ENCODE measurements at regions not wholly inside any gene's neighbourhood (a gene's known extent, or its start where the extent isn't known, plus 50 kb on each side); places are given as distances from the start of the nearest gene placed in this dataset.

DNA sequence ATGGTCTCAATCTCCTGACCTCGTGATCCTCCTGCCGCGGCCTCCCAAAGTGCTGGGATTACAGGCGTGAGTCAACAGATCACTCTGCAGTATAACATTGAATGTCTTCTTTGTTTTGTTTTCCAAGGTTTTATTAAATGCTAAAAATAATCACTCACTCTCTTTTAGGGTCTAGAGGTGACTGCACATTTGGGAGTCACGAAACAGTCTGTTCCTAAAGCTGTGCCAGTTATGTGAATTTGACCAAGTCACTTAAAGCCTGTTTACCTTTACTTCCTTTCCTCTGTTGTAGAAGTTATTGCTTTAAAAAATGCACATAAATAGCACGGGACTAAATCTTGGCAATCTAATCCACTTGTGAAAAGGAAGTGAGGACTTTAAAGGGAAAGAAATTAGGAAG is 304.9 kb upstream of the PTGER4 start:
- ChIA-PET CTCF (interaction anchor here (1.0 to 1.1 kb wide), 2 partner anchors 11 to 30 kb away, joined by 3 read pairs; no protein-coding TSS in a partner anchor), POLR2A (no interaction called here)
- WGBS (ENCODE audit: insufficient coverage) = 100% methylated on average over 1 of the region's 6 CpGs
- Histone ChIP-seq H3K36me3 (ENCODE audit: control insufficient read depth in 4 of 4, insufficient read depth in 4 of 4, low read length in 3 of 4) (no peaks in the 10 kb centered on the region), H3K27me3 (replicated peaks in 2 of 5; ENCODE audit: control insufficient read depth in 4 of 5, insufficient read depth in 5 of 5, low read length in 4 of 5) (no peaks in the 10 kb centered on the region), H3K9me3 (ENCODE audit: control extremely low read depth in 1 of 5, control insufficient read depth in 4 of 5, insufficient read depth in 2 of 5, low read depth in 1 of 5, low read length in 4 of 5) (peaks cover 0 to 2% (median 0%) of the 10 kb centered on the region in 5 experiments), H3K4me1 (ENCODE audit: control extremely low read depth in 1 of 4, control insufficient read depth in 4 of 4, insufficient read depth in 4 of 4, low read length in 3 of 4) (peaks cover 0 to 25% (median 17%) of the 10 kb centered on the region in 4 experiments), H3K4me3 (ENCODE audit: control insufficient read depth in 1 of 7, extremely low read depth in 1 of 7, insufficient read depth in 4 of 7, low read depth in 2 of 7, low read length in 6 of 7) (no peak overlapping the region), H3K27ac (ENCODE audit: insufficient read depth in 1 of 2, low read depth in 1 of 2, low read length in 2 of 2, poor library complexity in 1 of 2, severe bottlenecking in 2 of 2) (no peak overlapping the region)
- DNase-seq = no peak

DNA sequence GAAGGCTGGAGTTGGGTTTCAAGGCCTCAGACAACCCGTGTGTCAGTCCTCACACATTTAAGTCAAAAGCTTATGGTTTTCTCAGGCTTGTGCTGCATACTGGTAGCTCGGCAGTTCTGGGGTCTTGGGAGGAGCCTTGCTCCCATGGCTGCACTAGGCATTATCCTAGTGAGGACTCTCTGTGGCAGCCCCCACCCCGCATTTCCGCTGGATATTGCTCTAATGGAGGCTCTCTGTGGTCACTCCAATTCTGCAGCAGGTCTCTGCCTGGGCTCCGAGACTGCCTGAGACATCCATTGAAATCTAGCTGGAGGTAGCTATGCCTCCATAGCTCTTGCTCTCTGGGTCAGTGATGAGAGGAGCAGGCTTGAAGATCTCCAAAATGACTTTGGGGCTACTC is 311.5 kb upstream of the PTGER4 start:
- WGBS (ENCODE audit: insufficient coverage) = 100% methylated on average over 5 of the region's 5 CpGs
- ChIA-PET CTCF (interaction anchor here (0.6 to 1.5 kb wide), 4 partner anchors 15 to 318 kb away, joined by 3 to 4 read pairs (median 4); no protein-coding TSS in a partner anchor), POLR2A (no interaction called here)

DNA sequence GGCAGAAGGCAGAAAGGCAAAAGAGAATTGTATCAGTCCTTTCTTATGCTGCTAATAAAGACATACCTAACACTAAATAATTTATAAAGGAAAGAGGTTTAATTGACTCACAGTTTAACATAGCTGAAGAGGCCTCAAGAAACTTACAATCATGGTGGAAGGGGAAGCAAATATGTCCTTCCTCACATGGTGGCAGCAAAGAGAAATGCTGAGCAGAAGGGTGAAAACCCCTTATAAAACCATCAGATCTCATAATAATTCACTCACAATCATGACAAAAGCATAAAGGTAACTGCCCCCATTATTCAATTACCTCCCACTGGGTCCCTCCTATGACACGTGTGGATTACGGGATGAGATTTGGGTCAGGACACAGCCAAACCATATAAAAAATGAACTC is 312.5 kb upstream of the PTGER4 start:
- DNase-seq = peak; percentile 32 to 62 (median 62)
- POLR2A ChIA-PET = no interaction called here
- whole genome bisulfite sequencing (ENCODE audit: insufficient coverage) = 94% methylated on average over 2 of the region's 2 CpGs
- Histone ChIP-seq H3K27me3 (replicated peaks in 2 of 5; ENCODE audit: control insufficient read depth in 4 of 5, insufficient read depth in 5 of 5, low read length in 4 of 5) (no peaks in the 10 kb centered on the region), H3K9me3 (ENCODE audit: control extremely low read depth in 1 of 5, control insufficient read depth in 4 of 5, insufficient read depth in 2 of 5, low read depth in 1 of 5, low read length in 4 of 5) (peaks cover 0 to 5% (median 0%) of the 10 kb centered on the region in 5 experiments), H3K36me3 (ENCODE audit: control insufficient read depth in 4 of 4, insufficient read depth in 4 of 4, low read length in 3 of 4) (no peaks in the 10 kb centered on the region), H3K27ac (ENCODE audit: insufficient read depth in 1 of 2, low read depth in 1 of 2, low read length in 2 of 2, poor library complexity in 1 of 2, severe bottlenecking in 2 of 2) (no peak overlapping the region), H3K4me1 (ENCODE audit: control extremely low read depth in 1 of 4, control insufficient read depth in 4 of 4, insufficient read depth in 4 of 4, low read length in 3 of 4) (no peaks in the 10 kb centered on the region), H3K4me3 (ENCODE audit: control insufficient read depth in 1 of 7, extremely low read depth in 1 of 7, insufficient read depth in 4 of 7, low read depth in 2 of 7, low read length in 6 of 7) (no peak overlapping the region)
- CTCF ChIA-PET = interaction anchor here (0.8 to 1.8 kb wide), 6 partner anchors 10 to 319 kb away, joined by 3 to 11 read pairs (median 4); no protein-coding TSS in a partner anchor

More for the DNA sequence above, 311.5 kb upstream of the PTGER4 start:
- Histone ChIP-seq H3K9me3 (ENCODE audit: control extremely low read depth in 1 of 5, control insufficient read depth in 4 of 5, insufficient read depth in 2 of 5, low read depth in 1 of 5, low read length in 4 of 5) (peaks cover 0 to 2% (median 0%) of the 10 kb centered on the region in 5 experiments), H3K4me3 (ENCODE audit: control insufficient read depth in 1 of 7, extremely low read depth in 1 of 7, insufficient read depth in 4 of 7, low read depth in 2 of 7, low read length in 6 of 7) (no peak overlapping the region), H3K4me1 (ENCODE audit: control extremely low read depth in 1 of 4, control insufficient read depth in 4 of 4, insufficient read depth in 4 of 4, low read length in 3 of 4) (no peaks in the 10 kb centered on the region), H3K27ac (ENCODE audit: insufficient read depth in 1 of 2, low read depth in 1 of 2, low read length in 2 of 2, poor library complexity in 1 of 2, severe bottlenecking in 2 of 2) (no peak overlapping the region), H3K27me3 (replicated peaks in 2 of 5; ENCODE audit: control insufficient read depth in 4 of 5, insufficient read depth in 5 of 5, low read length in 4 of 5) (no peaks in the 10 kb centered on the region), H3K36me3 (ENCODE audit: control insufficient read depth in 4 of 4, insufficient read depth in 4 of 4, low read length in 3 of 4) (no peaks in the 10 kb centered on the region)
- no peak for DNase-seq

DNA sequence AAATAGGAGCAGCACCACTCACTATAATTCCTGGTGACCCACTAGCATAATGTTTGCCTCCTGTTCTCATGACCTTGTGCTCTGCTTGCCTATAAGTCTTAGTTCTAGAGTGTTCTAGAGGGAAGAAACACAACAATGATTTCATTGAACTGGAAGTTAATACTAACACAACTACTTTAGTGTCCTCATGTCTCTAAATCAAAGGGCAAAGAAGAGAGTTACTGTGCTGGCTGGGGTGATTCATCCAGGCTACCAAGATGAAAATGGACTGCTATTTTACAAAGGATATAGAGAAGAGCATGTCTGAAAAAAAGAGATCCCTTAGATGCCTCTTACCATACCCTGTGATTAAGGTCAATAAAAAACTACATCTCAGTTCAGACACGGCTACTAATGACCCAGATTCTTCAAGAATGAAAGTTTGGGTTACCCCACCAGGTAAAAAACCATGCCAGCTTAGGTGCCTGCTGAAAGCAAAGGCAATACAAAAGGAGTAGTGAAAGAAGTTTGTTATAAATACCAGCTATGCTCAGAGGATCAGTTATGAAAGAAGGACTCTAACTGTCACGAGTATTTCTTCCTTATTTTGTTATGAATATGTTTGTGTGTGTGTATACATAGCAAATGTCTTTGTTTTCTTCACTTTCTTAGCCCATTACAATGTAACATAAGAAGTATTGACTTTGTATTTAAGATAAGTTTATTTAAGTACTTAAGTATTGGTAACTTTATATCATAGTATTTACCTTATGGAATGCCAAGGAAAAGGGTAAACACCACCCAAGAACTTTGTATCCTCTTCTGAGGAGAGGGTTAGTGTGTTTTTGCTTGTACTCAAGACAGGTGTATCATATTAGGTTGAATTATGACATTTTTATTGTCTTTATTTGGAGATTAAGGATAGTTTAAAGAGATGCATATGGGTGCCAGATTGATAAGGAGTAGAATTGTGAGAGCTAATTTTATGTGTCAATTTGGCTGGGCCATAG is 314.1 kb upstream of the PTGER4 start:
- Histone ChIP-seq H3K4me3 (ENCODE audit: control insufficient read depth in 1 of 7, extremely low read depth in 1 of 7, insufficient read depth in 4 of 7, low read depth in 2 of 7, low read length in 6 of 7) (no peak overlapping the region), H3K4me1 (ENCODE audit: control extremely low read depth in 1 of 4, control insufficient read depth in 4 of 4, insufficient read depth in 4 of 4, low read length in 3 of 4) (no peaks in the 10 kb centered on the region), H3K36me3 (ENCODE audit: control insufficient read depth in 4 of 4, insufficient read depth in 4 of 4, low read length in 3 of 4) (no peaks in the 10 kb centered on the region), H3K27ac (ENCODE audit: insufficient read depth in 1 of 2, low read depth in 1 of 2, low read length in 2 of 2, poor library complexity in 1 of 2, severe bottlenecking in 2 of 2) (no peak overlapping the region), H3K9me3 (ENCODE audit: control extremely low read depth in 1 of 5, control insufficient read depth in 4 of 5, insufficient read depth in 2 of 5, low read depth in 1 of 5, low read length in 4 of 5) (peaks cover 0 to 4% (median 0%) of the 10 kb centered on the region in 5 experiments), H3K27me3 (replicated peaks in 2 of 5; ENCODE audit: control insufficient read depth in 4 of 5, insufficient read depth in 5 of 5, low read length in 4 of 5) (no peaks in the 10 kb centered on the region)
- WGBS (ENCODE audit: insufficient coverage) = 100% methylated on average over 1 of the region's 2 CpGs
- CTCF ChIA-PET = interaction anchor here (0.9 to 1.8 kb wide), 4 partner anchors 9 to 325 kb away, joined by 3 to 11 read pairs (median 4); no protein-coding TSS in a partner anchor
- DNase-seq = no peak
- POLR2A ChIA-PET = no interaction called here

DNA sequence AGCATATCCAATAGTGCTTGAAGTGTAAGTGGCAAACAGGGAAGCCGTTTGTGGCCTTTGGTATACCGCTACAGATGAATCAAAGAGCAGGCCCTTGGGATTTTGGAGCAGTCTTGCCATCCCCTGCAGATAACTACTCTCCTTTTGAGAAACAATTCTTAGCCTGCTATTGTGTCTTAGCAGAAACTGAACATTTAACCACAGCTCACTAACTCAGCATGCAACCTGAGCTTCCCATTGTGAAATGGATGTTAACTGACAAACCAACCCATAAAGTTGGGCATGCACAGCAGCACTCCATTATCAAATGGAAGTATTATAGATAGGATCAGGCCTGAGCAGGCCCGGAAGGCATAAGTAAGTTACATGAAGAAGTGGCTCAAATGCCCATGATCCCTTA is 315.3 kb upstream of the PTGER4 start:
- ChIA-PET CTCF (interaction anchor here (0.6 to 1.0 kb wide), 2 partner anchors 13 to 316 kb away, joined by 3 read pairs; partner anchors contain the start of gene PTGER4), POLR2A (no interaction called here)
- Histone ChIP-seq H3K27me3 (replicated peaks in 2 of 5; ENCODE audit: control insufficient read depth in 4 of 5, insufficient read depth in 5 of 5, low read length in 4 of 5) (no peaks in the 10 kb centered on the region), H3K27ac (ENCODE audit: insufficient read depth in 1 of 2, low read depth in 1 of 2, low read length in 2 of 2, poor library complexity in 1 of 2, severe bottlenecking in 2 of 2) (no peak overlapping the region), H3K4me3 (ENCODE audit: control insufficient read depth in 1 of 7, extremely low read depth in 1 of 7, insufficient read depth in 4 of 7, low read depth in 2 of 7, low read length in 6 of 7) (no peak overlapping the region), H3K36me3 (ENCODE audit: control insufficient read depth in 4 of 4, insufficient read depth in 4 of 4, low read length in 3 of 4) (no peaks in the 10 kb centered on the region), H3K4me1 (ENCODE audit: control extremely low read depth in 1 of 4, control insufficient read depth in 4 of 4, insufficient read depth in 4 of 4, low read length in 3 of 4) (no peaks in the 10 kb centered on the region), H3K9me3 (ENCODE audit: control extremely low read depth in 1 of 5, control insufficient read depth in 4 of 5, insufficient read depth in 2 of 5, low read depth in 1 of 5, low read length in 4 of 5) (peaks cover 0 to 3% (median 0%) of the 10 kb centered on the region in 5 experiments)
- no peak for DNase-seq
- no CpG with 5 or more reads among the region's 3 CpGs for WGBS (ENCODE audit: insufficient coverage)

GRCh38 chr5:40361378-40361777 is 318.3 kb upstream of the PTGER4 start:
- Histone ChIP-seq H3K36me3 (ENCODE audit: control insufficient read depth in 4 of 4, insufficient read depth in 4 of 4, low read length in 3 of 4) (no peaks in the 10 kb centered on the region), H3K4me1 (ENCODE audit: control extremely low read depth in 1 of 4, control insufficient read depth in 4 of 4, insufficient read depth in 4 of 4, low read length in 3 of 4) (peaks cover 0 to 9% (median 0%) of the 10 kb centered on the region in 4 experiments), H3K9me3 (ENCODE audit: control extremely low read depth in 1 of 5, control insufficient read depth in 4 of 5, insufficient read depth in 2 of 5, low read depth in 1 of 5, low read length in 4 of 5) (peaks cover 0 to 3% (median 0%) of the 10 kb centered on the region in 5 experiments), H3K27me3 (replicated peaks in 2 of 5; ENCODE audit: control insufficient read depth in 4 of 5, insufficient read depth in 5 of 5, low read length in 4 of 5) (no peaks in the 10 kb centered on the region), H3K27ac (ENCODE audit: insufficient read depth in 1 of 2, low read depth in 1 of 2, low read length in 2 of 2, poor library complexity in 1 of 2, severe bottlenecking in 2 of 2) (no peak overlapping the region), H3K4me3 (ENCODE audit: control insufficient read depth in 1 of 7, extremely low read depth in 1 of 7, insufficient read depth in 4 of 7, low read depth in 2 of 7, low read length in 6 of 7) (no peak overlapping the region)
- no peak for DNase-seq
- no CpG with 5 or more reads among the region's 2 CpGs for WGBS (ENCODE audit: insufficient coverage)
- ChIA-PET POLR2A (no interaction called here), CTCF (interaction anchor here (0.6 kb wide), 1 partner anchor 187 kb away, joined by 3 read pairs; no protein-coding TSS in a partner anchor)

GRCh38 chr5:40360685-40361084 is 319.0 kb upstream of the PTGER4 start:
- POLR2A ChIA-PET = no interaction called here

More at GRCh38 chr5:40360685-40361084, 319.0 kb upstream of the PTGER4 start:
- H3K27ac ChIP-seq (ENCODE audit: insufficient read depth in 1 of 2, low read depth in 1 of 2, low read length in 2 of 2, poor library complexity in 1 of 2, severe bottlenecking in 2 of 2) = no peak overlapping the region
- H3K4me1 ChIP-seq (ENCODE audit: control extremely low read depth in 1 of 4, control insufficient read depth in 4 of 4, insufficient read depth in 4 of 4, low read length in 3 of 4) = peaks cover 0 to 16% (median 1%) of the 10 kb centered on the region in 4 experiments
- no peaks in the 10 kb centered on the region for H3K36me3 ChIP-seq (ENCODE audit: control insufficient read depth in 4 of 4, insufficient read depth in 4 of 4, low read length in 3 of 4)
- peaks cover 0 to 3% (median 0%) of the 10 kb centered on the region in 5 experiments for H3K9me3 ChIP-seq (ENCODE audit: control extremely low read depth in 1 of 5, control insufficient read depth in 4 of 5, insufficient read depth in 2 of 5, low read depth in 1 of 5, low read length in 4 of 5)
- CTCF ChIA-PET = no interaction called here
- no peaks in the 10 kb centered on the region for H3K27me3 ChIP-seq (replicated peaks in 2 of 5; ENCODE audit: control insufficient read depth in 4 of 5, insufficient read depth in 5 of 5, low read length in 4 of 5)
- no peak for DNase-seq
- whole genome bisulfite sequencing (ENCODE audit: insufficient coverage) = 100% methylated on average over 1 of the region's 2 CpGs
- no peak overlapping the region for H3K4me3 ChIP-seq (ENCODE audit: control insufficient read depth in 1 of 7, extremely low read depth in 1 of 7, insufficient read depth in 4 of 7, low read depth in 2 of 7, low read length in 6 of 7)

Measured in common myeloid progenitor, CD34-positive (primary cell).